GM19463 (cell line): ENCODE measurements at regions not wholly inside any gene's neighbourhood (a gene's known extent, or its start where the extent isn't known, plus 50 kb on each side); places are given as distances from the start of the nearest gene placed in this dataset.

Source experiments
- ATAC-seq: cut with Tn5 transposase; IDR thresholded peaks from one replicate; pipeline ENCODE4 v1.9.1; 2021; ENCODE audit warnings: mild to moderate bottlenecking, moderate library complexity; ENCODE audit not compliant: unreplicated experiment

DNA sequence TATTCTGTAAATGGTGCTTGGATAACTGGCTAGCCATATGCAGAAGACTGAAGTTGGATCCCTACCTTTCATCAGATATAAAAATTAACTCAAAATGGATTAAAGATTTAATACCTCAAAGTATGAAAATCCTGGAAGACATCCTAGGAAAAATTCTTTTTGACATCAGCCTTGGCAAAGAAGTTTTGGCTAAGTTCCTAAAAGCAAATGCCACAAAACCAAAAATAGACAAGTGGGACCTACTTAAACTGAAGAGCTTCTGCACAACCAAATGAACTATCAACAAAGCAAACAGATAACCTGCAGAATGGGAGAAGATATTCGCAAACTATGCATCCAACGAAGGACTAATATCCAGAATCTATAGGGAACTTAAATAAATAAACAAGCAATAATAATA, 60.3 kb upstream of the RIPPLY2 start:
- no peak for ATAC-seq

DNA sequence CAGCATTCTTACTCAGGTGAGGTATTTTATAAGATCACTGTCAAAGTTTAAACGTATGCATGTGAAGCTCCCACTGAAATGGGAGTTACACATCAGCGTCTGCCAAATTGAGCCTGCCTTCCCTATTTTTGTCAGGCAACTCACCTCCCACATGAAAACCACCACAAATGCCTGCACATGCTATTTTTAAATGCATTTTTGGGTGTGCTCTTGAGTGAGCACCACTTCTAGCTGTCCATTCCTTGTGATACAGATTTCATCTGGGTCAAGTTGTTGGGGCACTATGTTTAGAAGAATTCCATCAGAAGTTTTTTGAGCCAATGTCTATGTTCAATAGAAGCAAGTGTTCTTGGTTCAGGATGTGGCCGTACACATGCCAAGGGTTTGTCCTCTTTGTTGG, 71.7 kb upstream of the RIPPLY2 start:
- no peak for ATAC-seq

DNA sequence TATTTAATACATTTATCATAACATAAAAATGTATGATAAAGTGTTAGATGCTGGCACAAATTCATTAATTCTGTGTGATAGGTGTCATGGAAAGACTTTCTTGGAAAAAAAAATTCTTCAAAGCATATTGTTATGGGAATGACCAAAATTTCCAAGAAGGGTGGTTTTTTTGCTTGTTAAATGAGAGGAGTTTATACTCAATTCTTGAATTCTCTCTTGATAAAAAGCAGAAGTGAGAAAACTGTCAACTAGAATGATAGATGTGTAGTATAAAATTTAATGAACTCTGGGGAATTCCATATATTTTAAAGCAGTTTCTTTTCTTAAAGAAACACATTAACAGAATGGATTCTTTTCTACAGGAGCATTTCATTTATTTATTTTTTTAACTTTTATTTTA, 62.0 kb upstream of the SNAP91 start:
- peak; percentile 60 for ATAC-seq

DNA sequence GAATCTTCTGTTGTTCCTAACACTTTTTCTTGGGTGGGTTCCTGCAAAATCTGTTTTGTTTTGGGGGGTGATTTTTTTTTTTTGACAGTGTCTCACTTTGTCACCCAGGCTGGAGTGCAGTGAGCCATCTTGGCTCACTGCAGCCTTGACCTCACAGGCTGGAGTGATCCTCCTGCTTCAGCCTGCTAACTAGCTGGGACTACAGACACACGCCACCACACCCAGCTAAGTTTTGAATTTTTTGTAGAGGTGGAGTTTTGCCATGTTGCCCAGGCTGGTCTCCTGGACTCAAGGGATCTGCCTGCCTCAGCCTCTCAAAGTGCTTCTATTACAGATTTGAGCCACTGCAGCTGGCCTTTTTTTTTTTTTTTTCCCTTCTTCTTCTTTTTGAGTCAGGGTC, 60.5 kb upstream of the SNAP91 start:
- no peak for ATAC-seq

DNA sequence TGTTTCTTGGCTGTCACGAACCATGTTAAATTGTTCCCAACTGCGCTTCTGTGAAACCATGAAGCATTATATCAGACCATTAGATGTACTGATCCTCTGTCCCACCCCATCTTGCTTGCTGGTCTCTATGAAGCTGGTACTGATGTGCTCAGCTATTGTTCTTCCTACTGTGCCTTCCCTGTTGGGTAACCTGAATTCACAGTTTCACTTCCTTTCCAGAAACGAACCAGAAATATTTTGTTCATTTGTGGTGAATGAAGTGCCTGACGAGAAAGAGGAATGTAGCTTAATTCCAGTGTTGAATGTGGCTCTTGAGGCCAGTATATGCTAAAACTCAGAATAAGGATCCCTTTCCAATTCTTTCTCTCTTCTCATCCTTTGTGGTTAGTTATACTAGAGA, 58.1 kb upstream of the SNAP91 start:
- no peak for ATAC-seq
